HG03095 (cell line): ENCODE measurements at regions not wholly inside any gene's neighbourhood (a gene's known extent, or its start where the extent isn't known, plus 50 kb on each side); places are given as distances from the start of the nearest gene placed in this dataset.

ENCODE experiments used
- ATAC-seq: cut with Tn5 transposase; IDR thresholded peaks from one replicate; pipeline ENCODE4 v1.9.1; 2021; ENCODE audit warnings: moderate library complexity; ENCODE audit not compliant: unreplicated experiment

GRCh38 chr13:104855581-104855980, 1679.9 kb downstream of the EFNB2 start:
- no peak for ATAC-seq

- no peak for ATAC-seq
Measured at GRCh38 chr13:104854698-104855097, 1680.8 kb downstream of the EFNB2 start.

GRCh38 chr13:104854007-104854406, 1681.5 kb downstream of the EFNB2 start:
- no peak for ATAC-seq

- no peak for ATAC-seq
Measured at GRCh38 chr13:104847922-104848321, 1687.5 kb downstream of the EFNB2 start.

GRCh38 chr13:104843401-104843800, 1692.1 kb downstream of the EFNB2 start:
- ATAC-seq, result no peak

GRCh38 chr13:104841110-104841509, 1694.4 kb downstream of the EFNB2 start:
- ATAC-seq, result no peak

GRCh38 chr13:104837756-104838155, 1697.7 kb downstream of the EFNB2 start:
- ATAC-seq, result no peak

GRCh38 chr13:104833221-104833620, 1702.2 kb downstream of the EFNB2 start:
- ATAC-seq, result no peak

- ATAC-seq, result no peak
Measured at GRCh38 chr13:104832231-104832630, 1703.2 kb downstream of the EFNB2 start.

- ATAC-seq, result no peak
Measured at GRCh38 chr13:104831831-104832230, 1703.6 kb downstream of the EFNB2 start.

GRCh38 chr13:104823709-104824108, 1711.8 kb downstream of the EFNB2 start:
- ATAC-seq, result no peak

- ATAC-seq, result no peak
Measured at GRCh38 chr13:104823071-104823470, 1712.4 kb downstream of the EFNB2 start.

GRCh38 chr13:104817271-104817670, 1718.2 kb downstream of the EFNB2 start:
- ATAC-seq, result no peak

GRCh38 chr13:104816726-104817125, 1718.7 kb downstream of the EFNB2 start:
- ATAC-seq, result no peak

- ATAC-seq, result no peak
Measured at GRCh38 chr13:104810242-104810641, 1725.2 kb downstream of the EFNB2 start.

- ATAC-seq, result no peak
Measured at GRCh38 chr13:104809483-104809882, 1726.0 kb downstream of the EFNB2 start.

GRCh38 chr13:104805346-104805745, 1730.1 kb downstream of the EFNB2 start:
- no peak for ATAC-seq

- ATAC-seq, result no peak
Measured at GRCh38 chr13:104799152-104799551, 1732.9 kb upstream of the SLC10A2 start.

GRCh38 chr13:104798486-104798885, 1732.3 kb upstream of the SLC10A2 start:
- no peak for ATAC-seq

- no peak for ATAC-seq
Measured at GRCh38 chr13:104796581-104796980, 1730.4 kb upstream of the SLC10A2 start.

- ATAC-seq, result no peak
Measured at GRCh38 chr13:104785952-104786351, 1719.7 kb upstream of the SLC10A2 start.

GRCh38 chr13:104784891-104785290, 1718.7 kb upstream of the SLC10A2 start:
- ATAC-seq, result no peak

GRCh38 chr13:104782741-104783140, 1716.5 kb upstream of the SLC10A2 start:
- ATAC-seq, result no peak
